NCI-H748 (cell line): ENCODE measurements at regions not wholly inside any gene's neighbourhood (a gene's known extent, or its start where the extent isn't known, plus 50 kb on each side); places are given as distances from the start of the nearest gene placed in this dataset.
"Not testable (repeated sequence)": the region's sequence is repeated elsewhere in the genome, so short reads cannot be mapped to it uniquely, and the experiment has no call there.

Experiments
- DNase-seq: peaks from one replicate; lab custom pipeline; 2025; ENCODE audit not compliant: unreplicated experiment; lab: John Stamatoyannopoulos, UW

GRCh38 chr4:180280726-180281297 lies 1962.4 kb upstream of the TENM3 start:
- DNase-seq, result peak; percentile 44

- DNase-seq, result peak; percentile 63
Measured at GRCh38 chr4:180281724-180282123, 1961.5 kb upstream of the TENM3 start.

GRCh38 chr4:180284267-180284666 lies 1958.9 kb upstream of the TENM3 start:
- no peak for DNase-seq

- no peak for DNase-seq
Measured at GRCh38 chr4:180285796-180286195, 1957.4 kb upstream of the TENM3 start.

GRCh38 chr4:180292339-180292738 lies 1950.9 kb upstream of the TENM3 start:
- DNase-seq, result no peak

GRCh38 chr4:180296036-180296599 lies 1947.1 kb upstream of the TENM3 start:
- DNase-seq, result no peak

GRCh38 chr4:180304321-180304720 lies 1938.9 kb upstream of the TENM3 start:
- no peak for DNase-seq

- no peak for DNase-seq
Measured at GRCh38 chr4:180310616-180311015, 1932.6 kb upstream of the TENM3 start.

- DNase-seq, result no peak
Measured at GRCh38 chr4:180314972-180315371, 1928.2 kb upstream of the TENM3 start.

- DNase-seq, result no peak
Measured at GRCh38 chr4:180330521-180330920, 1912.7 kb upstream of the TENM3 start.

- no peak for DNase-seq
Measured at GRCh38 chr4:180333162-180333561, 1910.0 kb upstream of the TENM3 start.

GRCh38 chr4:180335566-180335965 lies 1907.6 kb upstream of the TENM3 start:
- DNase-seq, result no peak

GRCh38 chr4:180336494-180337090 lies 1906.6 kb upstream of the TENM3 start:
- no peak for DNase-seq

GRCh38 chr4:180341926-180342325 lies 1901.3 kb upstream of the TENM3 start:
- no peak for DNase-seq

GRCh38 chr4:180350901-180351300 lies 1892.3 kb upstream of the TENM3 start:
- DNase-seq, result no peak

GRCh38 chr4:180356766-180357165 lies 1886.4 kb upstream of the TENM3 start:
- DNase-seq, result no peak

- DNase-seq, result not testable (repeated sequence)
Measured at GRCh38 chr4:180360113-180360512, 1883.1 kb upstream of the TENM3 start.

GRCh38 chr4:180363815-180364214 lies 1879.4 kb upstream of the TENM3 start:
- DNase-seq, result no peak

GRCh38 chr4:180372691-180373090 lies 1870.5 kb upstream of the TENM3 start:
- no peak for DNase-seq

- no peak for DNase-seq
Measured at GRCh38 chr4:180377741-180378140, 1865.5 kb upstream of the TENM3 start.

GRCh38 chr4:180380733-180381132 lies 1862.5 kb upstream of the TENM3 start:
- no peak for DNase-seq

GRCh38 chr4:180391613-180392012 lies 1851.6 kb upstream of the TENM3 start:
- no peak for DNase-seq

GRCh38 chr4:180394312-180394711 lies 1848.9 kb upstream of the TENM3 start:
- no peak for DNase-seq
